ENCODE measurements at regions not wholly inside any gene's neighbourhood (a gene's known extent, or its start where the extent isn't known, plus 50 kb on each side); places are given as distances from the start of the nearest gene placed in this dataset.
"Not testable (repeated sequence)": the region's sequence is repeated elsewhere in the genome, so short reads cannot be mapped to it uniquely, and the experiment has no call there.

- Histone ChIP-seq H3K9ac (ENCODE audit: low read length) (no peak overlapping the region), H3K27ac (ENCODE audit: low read depth, low read length) (no peak overlapping the region; the same call in 1 of the 2 replicates), H3K4me1 (ENCODE audit: control insufficient read depth, insufficient read depth, low read length) (peaks cover 28% of the 10 kb centered on the region), H3K9me3 (ENCODE audit: control insufficient read depth, insufficient read depth, low read depth, low read length) (no peaks in the 10 kb centered on the region), H3K4me3 (ENCODE audit: low read depth, low read length) (no peak overlapping the region), H3K27me3 (ENCODE audit: control insufficient read depth, insufficient read depth, low read length) (no peaks in the 10 kb centered on the region), H3K36me3 (ENCODE audit: control insufficient read depth, insufficient read depth, low read length) (no peaks in the 10 kb centered on the region)
Observed at GRCh38 chr5:112534067-112534583, 115.0 kb upstream of the EPB41L4A start.

- Histone ChIP-seq H3K9me3 (ENCODE audit: control insufficient read depth, insufficient read depth, low read depth, low read length) (no peaks in the 10 kb centered on the region), H3K36me3 (ENCODE audit: control insufficient read depth, insufficient read depth, low read length) (no peaks in the 10 kb centered on the region), H3K4me1 (ENCODE audit: control insufficient read depth, insufficient read depth, low read length) (peaks cover 27% of the 10 kb centered on the region), H3K4me3 (ENCODE audit: low read depth, low read length) (no peak overlapping the region), H3K27me3 (ENCODE audit: control insufficient read depth, insufficient read depth, low read length) (no peaks in the 10 kb centered on the region), H3K9ac (ENCODE audit: low read length) (no peak overlapping the region), H3K27ac (ENCODE audit: low read depth, low read length) (no peak overlapping the region; the same call in 1 of the 2 replicates)
Observed at GRCh38 chr5:112534611-112535255, 115.7 kb upstream of the EPB41L4A start.

- H3K27ac ChIP-seq (ENCODE audit: low read depth, low read length) = no peak overlapping the region
- H3K9ac ChIP-seq (ENCODE audit: low read length) = no peak overlapping the region
- H3K36me3 ChIP-seq (ENCODE audit: control insufficient read depth, insufficient read depth, low read length) = no peaks in the 10 kb centered on the region
- H3K27me3 ChIP-seq (ENCODE audit: control insufficient read depth, insufficient read depth, low read length) = no peaks in the 10 kb centered on the region
- H3K9me3 ChIP-seq (ENCODE audit: control insufficient read depth, insufficient read depth, low read depth, low read length) = no peaks in the 10 kb centered on the region
- H3K4me1 ChIP-seq (ENCODE audit: control insufficient read depth, insufficient read depth, low read length) = peaks cover 25% of the 10 kb centered on the region
- no peak overlapping the region for H3K4me3 ChIP-seq (ENCODE audit: low read depth, low read length)
Observed at GRCh38 chr5:112535356-112535755, 116.3 kb upstream of the EPB41L4A start.

- not testable (repeated sequence) for H3K4me1 ChIP-seq (ENCODE audit: control insufficient read depth, insufficient read depth, low read length)
Observed at GRCh38 chr5:112544558-112544957, 125.5 kb upstream of the EPB41L4A start.

GRCh38 chr5:112546946-112547592 is 128.0 kb upstream of the EPB41L4A start:
- H3K27me3 ChIP-seq (ENCODE audit: control insufficient read depth, insufficient read depth, low read length) = no peaks in the 10 kb centered on the region
- H3K4me3 ChIP-seq (ENCODE audit: low read depth, low read length) = no peak overlapping the region
- H3K9me3 ChIP-seq (ENCODE audit: control insufficient read depth, insufficient read depth, low read depth, low read length) = no peaks in the 10 kb centered on the region
- H3K9ac ChIP-seq (ENCODE audit: low read length) = no peak overlapping the region
- H3K36me3 ChIP-seq (ENCODE audit: control insufficient read depth, insufficient read depth, low read length) = no peaks in the 10 kb centered on the region
- H3K4me1 ChIP-seq (ENCODE audit: control insufficient read depth, insufficient read depth, low read length) = no peaks in the 10 kb centered on the region
- H3K27ac ChIP-seq (ENCODE audit: low read depth, low read length) = no peak overlapping the region

More at GRCh38 chr5:112544558-112544957, 125.5 kb upstream of the EPB41L4A start:
- H3K4me3 ChIP-seq (ENCODE audit: low read depth, low read length); H3K27me3 ChIP-seq (ENCODE audit: control insufficient read depth, insufficient read depth, low read length); H3K36me3 ChIP-seq (ENCODE audit: control insufficient read depth, insufficient read depth, low read length); H3K27ac ChIP-seq (ENCODE audit: low read depth, low read length); H3K9me3 ChIP-seq (ENCODE audit: control insufficient read depth, insufficient read depth, low read depth, low read length); H3K9ac ChIP-seq (ENCODE audit: low read length): not testable (repeated sequence)

GRCh38 chr5:112548246-112548881 is 129.3 kb upstream of the EPB41L4A start:
- Histone ChIP-seq H3K9me3 (ENCODE audit: control insufficient read depth, insufficient read depth, low read depth, low read length) (no peaks in the 10 kb centered on the region), H3K27me3 (ENCODE audit: control insufficient read depth, insufficient read depth, low read length) (no peaks in the 10 kb centered on the region), H3K4me1 (ENCODE audit: control insufficient read depth, insufficient read depth, low read length) (no peaks in the 10 kb centered on the region), H3K9ac (ENCODE audit: low read length) (no peak overlapping the region), H3K4me3 (ENCODE audit: low read depth, low read length) (no peak overlapping the region), H3K27ac (ENCODE audit: low read depth, low read length) (no peak overlapping the region), H3K36me3 (ENCODE audit: control insufficient read depth, insufficient read depth, low read length) (no peaks in the 10 kb centered on the region)

GRCh38 chr5:112549127-112549526 is 130.1 kb upstream of the EPB41L4A start:
- no peaks in the 10 kb centered on the region for H3K9me3 ChIP-seq (ENCODE audit: control insufficient read depth, insufficient read depth, low read depth, low read length)
- H3K27me3 ChIP-seq (ENCODE audit: control insufficient read depth, insufficient read depth, low read length) = no peaks in the 10 kb centered on the region
- no peak overlapping the region for H3K27ac ChIP-seq (ENCODE audit: low read depth, low read length)
- no peak overlapping the region for H3K9ac ChIP-seq (ENCODE audit: low read length)
- H3K36me3 ChIP-seq (ENCODE audit: control insufficient read depth, insufficient read depth, low read length) = no peaks in the 10 kb centered on the region
- H3K4me3 ChIP-seq (ENCODE audit: low read depth, low read length) = no peak overlapping the region
- no peaks in the 10 kb centered on the region for H3K4me1 ChIP-seq (ENCODE audit: control insufficient read depth, insufficient read depth, low read length)

GRCh38 chr5:112549605-112550166 is 130.6 kb upstream of the EPB41L4A start:
- H3K9ac ChIP-seq (ENCODE audit: low read length) = no peak overlapping the region
- no peak overlapping the region for H3K27ac ChIP-seq (ENCODE audit: low read depth, low read length)
- no peaks in the 10 kb centered on the region for H3K36me3 ChIP-seq (ENCODE audit: control insufficient read depth, insufficient read depth, low read length)
- no peak overlapping the region for H3K4me3 ChIP-seq (ENCODE audit: low read depth, low read length)
- no peaks in the 10 kb centered on the region for H3K4me1 ChIP-seq (ENCODE audit: control insufficient read depth, insufficient read depth, low read length)
- no peaks in the 10 kb centered on the region for H3K27me3 ChIP-seq (ENCODE audit: control insufficient read depth, insufficient read depth, low read length)
- no peaks in the 10 kb centered on the region for H3K9me3 ChIP-seq (ENCODE audit: control insufficient read depth, insufficient read depth, low read depth, low read length)

GRCh38 chr5:112551419-112552032 is 132.4 kb upstream of the EPB41L4A start:
- H3K4me3 ChIP-seq (ENCODE audit: low read depth, low read length) = no peak overlapping the region
- H3K27ac ChIP-seq (ENCODE audit: low read depth, low read length) = no peak overlapping the region
- H3K9me3 ChIP-seq (ENCODE audit: control insufficient read depth, insufficient read depth, low read depth, low read length) = no peaks in the 10 kb centered on the region
- no peaks in the 10 kb centered on the region for H3K27me3 ChIP-seq (ENCODE audit: control insufficient read depth, insufficient read depth, low read length)
- H3K4me1 ChIP-seq (ENCODE audit: control insufficient read depth, insufficient read depth, low read length) = no peaks in the 10 kb centered on the region
- H3K9ac ChIP-seq (ENCODE audit: low read length) = no peak overlapping the region
- no peaks in the 10 kb centered on the region for H3K36me3 ChIP-seq (ENCODE audit: control insufficient read depth, insufficient read depth, low read length)

GRCh38 chr5:112552216-112552615 is 133.1 kb upstream of the EPB41L4A start:
- Histone ChIP-seq H3K9ac (ENCODE audit: low read length) (no peak overlapping the region), H3K4me3 (ENCODE audit: low read depth, low read length) (no peak overlapping the region), H3K27ac (ENCODE audit: low read depth, low read length) (no peak overlapping the region)

More at GRCh38 chr5:112552216-112552615, 133.1 kb upstream of the EPB41L4A start:
- Histone ChIP-seq H3K9me3 (ENCODE audit: control insufficient read depth, insufficient read depth, low read depth, low read length) (no peaks in the 10 kb centered on the region), H3K27me3 (ENCODE audit: control insufficient read depth, insufficient read depth, low read length) (no peaks in the 10 kb centered on the region), H3K4me1 (ENCODE audit: control insufficient read depth, insufficient read depth, low read length) (no peaks in the 10 kb centered on the region), H3K36me3 (ENCODE audit: control insufficient read depth, insufficient read depth, low read length) (no peaks in the 10 kb centered on the region)
